Ovary (tissue), 7 donors: ENCODE measurements at regions not wholly inside any gene's neighbourhood (a gene's known extent, or its start where the extent isn't known, plus 50 kb on each side); places are given as distances from the start of the nearest gene placed in this dataset.

Experiments used
- DNase-seq, 5 donors: peaks; one replicate each; pipeline ENCODE4 v3.0.0-alpha.2; 2019 to 2020
- H3K27ac ChIP-seq, 2 donors: fragments of 200-600 bp; one replicate each; pipeline versions ENCODE4 v1.5.1 to v1.8.0; 2019 to 2022
- H3K27me3 ChIP-seq: fragments of 200-600 bp; one replicate; pipeline ENCODE4 v1.8.0; 2022
- H3K36me3 ChIP-seq: fragments of 200-600 bp; sonication (generic); one replicate; pipeline ENCODE4 v1.5.1; 2019
- H3K4me1 ChIP-seq: one replicate; pipeline ENCODE4 v1.8.1; 2013; ENCODE audit warnings: mild to moderate bottlenecking, moderate library complexity; ENCODE audit not compliant: insufficient read depth
- H3K4me3 ChIP-seq: fragments of 200-600 bp; sonication (generic); one replicate; pipeline ENCODE4 v1.5.1; 2017
- H3K9me3 ChIP-seq, 2 donors: fragments of 200-600 bp in 1 of 2; sonication (generic) in 1 of 2; one replicate each; pipeline versions ENCODE4 v1.5.1 to v1.8.1; 2013 to 2019; ENCODE audit warnings: mild to moderate bottlenecking in 1 of 2, moderate library complexity in 1 of 2
- EP300 ChIP-seq: sonication (generic); formaldehyde crosslinking; IDR thresholded peaks from one replicate; pipeline ENCODE4 v1.6.1; 2017; ENCODE audit warnings: antibody characterized with exemption
- POLR2A ChIP-seq: fragments of 450-650 bp; IDR thresholded peaks from one replicate; pipeline ENCODE4 v1.6.1; 2017; ENCODE audit warnings: antibody characterized with exemption, mild to moderate bottlenecking, moderate library complexity
- WGBS, 3 donors: extraction: QIAGEN DNeasy Blood & Tissue Kit in 1 of 3; methylation state at CpG; one replicate each; pipeline versions ENCODE4 v1.1.5 to v1.1.7; 2013 to 2017; 5-methylcytosine and 5-hydroxymethylcytosine counted together
- intact Hi-C, 4 donors: fragments of 100-400 bp; cut with DNase I; formaldehyde crosslinking; loops; one replicate each; pipeline versions ENCODE4 v1.11.0 to v1.15.1; 2022 to 2023
- TF ChIP-seq, protein P1 (sequence below), 3 donors: fragments of 450-650 bp in 2 of 3; fragments of 200-600 bp in 1 of 3; IDR thresholded peaks; one replicate each; pipeline versions ENCODE4 v1.5.1 to v1.8.0; 2016 to 2022; ENCODE audit warnings: antibody characterized with exemption in 3 of 3, mild to moderate bottlenecking in 1 of 3
- donor health status: DM: no; HTN: no; CAD: no; lungs with moderate emphysema.
- donor health status: DM: no; HTN: no; CAD: no.
- donor health status: Bipolar disorder and iron deficiency.
- donor health status: DM: no; HTN: no; CAD: no.
- donor health status: DM: yes; HTN: yes; CAD: no.

DNA sequence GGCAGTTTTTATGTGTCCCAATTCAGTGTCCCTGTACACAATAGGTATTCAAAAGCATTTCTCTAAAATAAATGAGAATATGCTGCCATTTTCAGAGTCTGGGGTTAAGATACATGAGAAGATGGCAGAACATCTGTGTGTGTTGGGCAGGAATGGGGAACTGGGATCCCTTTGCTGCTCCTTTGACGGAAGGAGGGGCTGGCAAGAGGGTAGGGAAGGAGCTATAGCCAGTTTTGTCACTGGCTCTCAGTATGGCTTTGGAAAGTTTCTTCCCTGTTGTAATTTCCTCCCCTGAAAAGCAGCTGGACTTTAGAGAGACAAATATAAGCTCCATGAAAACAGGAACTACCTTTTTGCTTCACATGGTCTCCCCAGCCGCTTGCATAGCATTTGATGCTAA lies 137.5 kb upstream of the PRR23C start:
- no peaks in the 10 kb centered on the region for H3K9me3 ChIP-seq
- no peaks in the 10 kb centered on the region for H3K27me3 ChIP-seq
- no peak overlapping the region for H3K27ac ChIP-seq
- H3K4me1 ChIP-seq = peaks cover 19% of the 10 kb centered on the region
- no peak for DNase-seq
- 67 to 70% (median 67%) methylated on average over 2 of the region's 2 CpGs for WGBS, 3 donors
- intact Hi-C loops = loop anchor here in 1 of 4 donors (5.0 kb wide), 1 partner anchor 35 kb away; no protein-coding TSS in a partner anchor
- H3K4me3 ChIP-seq = no peak overlapping the region
- H3K36me3 ChIP-seq = no peaks in the 10 kb centered on the region
- TF ChIP-seq, protein P1, sequence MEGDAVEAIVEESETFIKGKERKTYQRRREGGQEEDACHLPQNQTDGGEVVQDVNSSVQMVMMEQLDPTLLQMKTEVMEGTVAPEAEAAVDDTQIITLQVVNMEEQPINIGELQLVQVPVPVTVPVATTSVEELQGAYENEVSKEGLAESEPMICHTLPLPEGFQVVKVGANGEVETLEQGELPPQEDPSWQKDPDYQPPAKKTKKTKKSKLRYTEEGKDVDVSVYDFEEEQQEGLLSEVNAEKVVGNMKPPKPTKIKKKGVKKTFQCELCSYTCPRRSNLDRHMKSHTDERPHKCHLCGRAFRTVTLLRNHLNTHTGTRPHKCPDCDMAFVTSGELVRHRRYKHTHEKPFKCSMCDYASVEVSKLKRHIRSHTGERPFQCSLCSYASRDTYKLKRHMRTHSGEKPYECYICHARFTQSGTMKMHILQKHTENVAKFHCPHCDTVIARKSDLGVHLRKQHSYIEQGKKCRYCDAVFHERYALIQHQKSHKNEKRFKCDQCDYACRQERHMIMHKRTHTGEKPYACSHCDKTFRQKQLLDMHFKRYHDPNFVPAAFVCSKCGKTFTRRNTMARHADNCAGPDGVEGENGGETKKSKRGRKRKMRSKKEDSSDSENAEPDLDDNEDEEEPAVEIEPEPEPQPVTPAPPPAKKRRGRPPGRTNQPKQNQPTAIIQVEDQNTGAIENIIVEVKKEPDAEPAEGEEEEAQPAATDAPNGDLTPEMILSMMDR (IDR thresholded peaks at IDR 0.05) = no peak

DNA sequence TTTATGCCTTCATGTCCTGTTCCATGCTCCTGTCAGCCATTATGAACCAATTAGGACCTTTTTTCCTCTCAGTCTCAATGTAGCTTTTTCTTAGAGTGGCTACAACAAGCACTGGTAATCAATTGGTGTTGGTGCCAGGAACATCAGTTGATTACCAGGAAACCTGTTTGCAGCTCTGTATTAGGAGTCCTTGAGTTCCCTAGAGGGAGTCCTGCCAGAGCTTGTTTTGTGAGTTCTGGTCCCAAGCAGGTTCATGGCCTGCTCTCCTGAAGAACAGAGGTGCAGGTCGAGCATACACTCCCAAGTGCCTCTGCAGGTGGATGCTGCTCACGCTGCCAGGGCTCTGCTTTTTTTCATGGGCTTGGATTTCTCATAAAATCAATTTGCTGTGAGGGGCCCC lies 137.9 kb upstream of the PRR23C start:
- Histone ChIP-seq H3K36me3 (no peaks in the 10 kb centered on the region), H3K9me3 (no peaks in the 10 kb centered on the region), H3K4me3 (no peak overlapping the region), H3K4me1 (peaks cover 20% of the 10 kb centered on the region), H3K27ac (no peak overlapping the region), H3K27me3 (no peaks in the 10 kb centered on the region)
- no peak for DNase-seq
- 76 to 88% (median 81%) methylated on average over 2 of the region's 2 CpGs for WGBS, 3 donors
- TF ChIP-seq POLR2A (no peak), EP300 (no peak)
- TF ChIP-seq, protein P1 (IDR thresholded peaks at IDR 0.05) = no peak
- intact Hi-C loops = loop anchor here in 1 of 4 donors (5.0 kb wide), 1 partner anchor 35 kb away; no protein-coding TSS in a partner anchor

DNA sequence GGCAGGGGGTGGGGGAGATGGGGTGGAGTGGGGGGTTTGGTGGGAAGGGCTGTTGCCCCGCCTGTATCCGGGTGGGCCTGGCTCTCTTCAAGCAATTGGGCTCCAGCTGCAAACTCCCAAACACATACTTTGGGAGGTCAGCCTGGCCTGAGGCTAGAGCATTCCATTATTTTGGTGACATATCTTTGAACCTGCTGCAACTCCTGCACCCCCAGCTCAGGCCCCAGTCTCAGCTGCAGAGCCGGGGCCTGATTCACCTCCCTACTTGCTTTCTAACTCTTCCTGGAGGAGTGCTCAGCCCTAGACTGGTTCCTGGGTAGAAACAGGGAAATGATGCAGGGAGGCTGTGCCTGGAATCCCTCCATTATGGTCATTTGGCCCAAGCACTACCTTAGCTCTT lies 140.8 kb upstream of the PRR23C start:
- WGBS, 3 donors = 6 to 43% (median 18%) methylated on average over 3 of the region's 3 CpGs
- Histone ChIP-seq H3K27ac (peak overlapping the region in 1 of 2 donors; percentile 39), H3K4me1 (peaks cover 20% of the 10 kb centered on the region), H3K36me3 (no peaks in the 10 kb centered on the region), H3K4me3 (no peak overlapping the region), H3K9me3 (no peaks in the 10 kb centered on the region), H3K27me3 (no peaks in the 10 kb centered on the region)
- intact Hi-C loops = no loop called here
- TF ChIP-seq, protein P1 (IDR thresholded peaks at IDR 0.05) = no peak
- no peak for TF ChIP-seq POLR2A
- no peak for TF ChIP-seq EP300
- DNase-seq = peak; percentile 38 to 79 (median 69)

DNA sequence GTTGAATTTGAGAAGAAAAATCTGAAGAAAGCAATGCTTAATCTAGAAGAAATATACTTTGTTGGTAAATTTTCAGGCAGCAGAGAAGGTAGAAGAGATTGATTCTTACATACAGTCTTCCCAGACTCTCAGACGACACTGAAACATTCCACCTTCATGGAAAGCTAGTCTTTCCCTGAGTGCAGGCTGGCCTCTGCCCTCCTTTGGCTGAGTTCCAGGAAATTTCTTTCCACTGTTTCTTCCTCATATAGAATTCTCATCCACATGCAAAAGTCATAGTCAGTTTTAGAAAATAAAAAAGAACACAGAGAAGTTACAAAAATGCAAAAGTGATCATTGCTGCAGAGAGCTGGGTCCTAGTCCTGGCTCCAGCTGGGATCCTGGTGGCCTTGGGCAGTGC lies 142.5 kb upstream of the PRR23C start:
- no peak overlapping the region for H3K4me3 ChIP-seq
- peak overlapping the region in 1 of 2 donors; percentile 39 for H3K27ac ChIP-seq
- peak in 1 of 5 donors; percentile 33 for DNase-seq
- WGBS, 3 donors = 0 to 11% (median 1%) methylated on average over 1 of the region's 1 CpG
- no peaks in the 10 kb centered on the region for H3K36me3 ChIP-seq
- intact Hi-C loops = no loop called here
- no peaks in the 10 kb centered on the region for H3K9me3 ChIP-seq
- H3K4me1 ChIP-seq = peaks cover 20% of the 10 kb centered on the region
- TF ChIP-seq EP300 = no peak
- TF ChIP-seq, protein P1 (IDR thresholded peaks at IDR 0.05) = no peak
- no peak for TF ChIP-seq POLR2A
- no peaks in the 10 kb centered on the region for H3K27me3 ChIP-seq
